ENCODE measurements at regions not wholly inside any gene's neighbourhood (a gene's known extent, or its start where the extent isn't known, plus 50 kb on each side); places are given as distances from the start of the nearest gene placed in this dataset.
"Not testable (repeated sequence)": the region's sequence is repeated elsewhere in the genome, so short reads cannot be mapped to it uniquely, and the experiment has no call there.

DNA sequence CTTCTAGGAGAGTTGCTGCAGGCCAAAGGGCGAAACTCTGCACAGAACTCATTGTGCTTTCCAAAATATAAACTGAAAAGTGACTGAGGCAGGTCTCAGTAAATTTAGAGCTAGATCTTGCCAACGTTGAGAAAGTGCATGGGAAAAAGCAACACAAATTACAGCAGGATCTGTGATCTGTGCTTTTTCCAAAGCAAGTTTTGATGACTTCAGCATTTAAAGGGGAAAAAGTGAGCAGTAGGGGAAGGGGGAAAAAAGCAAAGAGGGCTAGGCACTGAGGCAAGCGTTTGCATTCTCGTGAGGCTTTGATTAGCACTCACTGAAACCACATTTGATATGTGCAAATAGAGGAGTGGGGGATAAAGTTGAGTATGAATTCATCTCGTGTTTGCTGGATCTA is 351.5 kb upstream of the NPAP1 start:
- DNase-seq, result not testable (repeated sequence)

DNA sequence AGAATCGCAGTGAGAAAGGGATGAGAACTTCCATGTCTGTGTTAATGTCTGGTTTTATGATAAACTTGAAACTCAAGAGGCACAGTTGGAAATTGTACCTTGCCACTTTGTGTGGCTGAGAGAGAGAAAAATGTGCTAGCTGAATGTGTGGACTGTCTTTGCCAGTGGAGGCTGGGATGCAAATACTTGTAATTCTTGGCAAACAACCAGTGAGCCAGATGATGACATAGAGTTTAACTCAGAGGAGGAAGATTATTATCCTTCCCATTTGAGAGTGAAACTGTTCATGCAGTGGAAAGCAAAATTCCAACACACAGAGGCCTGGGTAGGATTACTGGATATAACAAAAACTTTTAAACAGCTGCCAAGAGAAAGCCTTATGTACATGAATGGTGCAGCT is 349.1 kb upstream of the NPAP1 start:
- DNase-seq, result not testable (repeated sequence)

DNA sequence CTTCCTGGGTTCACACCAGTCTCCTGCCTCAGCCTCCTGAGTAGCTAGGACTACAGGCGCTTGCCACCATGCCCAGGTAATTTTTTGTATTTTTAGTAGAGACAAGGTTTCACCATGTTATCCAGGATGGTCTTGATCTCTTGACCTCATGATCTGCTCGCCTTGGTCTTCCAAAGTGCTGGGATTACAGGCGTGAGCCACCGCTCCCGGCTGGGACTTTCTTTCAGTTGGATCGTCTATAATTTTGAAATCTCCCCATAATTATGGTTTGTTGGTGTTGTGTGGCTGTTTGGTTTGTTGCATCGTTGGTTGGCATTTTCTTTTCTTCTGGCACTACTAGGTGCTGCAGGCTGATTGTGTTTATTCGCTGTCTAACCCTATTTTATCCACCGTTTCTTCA is 343.6 kb upstream of the NPAP1 start:
- DNase-seq, result not testable (repeated sequence)

DNA sequence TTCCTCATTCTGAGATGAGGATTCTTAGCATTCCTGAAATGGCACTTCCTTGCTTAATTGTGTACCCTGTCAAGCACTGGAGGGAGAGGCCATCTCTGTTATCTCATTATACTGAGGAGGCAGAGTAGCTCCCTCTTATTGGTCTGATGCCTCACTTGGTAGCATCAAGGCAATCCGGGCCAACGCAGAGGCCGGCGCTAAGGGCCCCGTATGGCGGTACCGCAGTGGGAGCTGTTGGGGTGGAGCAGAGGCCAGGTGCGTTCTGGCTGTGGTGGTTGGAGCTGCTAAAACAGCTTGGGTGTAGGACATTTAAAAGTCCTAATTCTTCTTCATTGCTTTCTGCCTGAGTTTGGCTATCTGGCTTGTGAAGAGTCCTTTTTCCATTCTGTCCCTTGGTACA is 333.7 kb upstream of the NPAP1 start:
- not testable (repeated sequence) for DNase-seq

- not testable (repeated sequence) for DNase-seq
Measured at GRCh38 chr15:24352777-24353176, 322.8 kb upstream of the NPAP1 start.

DNA sequence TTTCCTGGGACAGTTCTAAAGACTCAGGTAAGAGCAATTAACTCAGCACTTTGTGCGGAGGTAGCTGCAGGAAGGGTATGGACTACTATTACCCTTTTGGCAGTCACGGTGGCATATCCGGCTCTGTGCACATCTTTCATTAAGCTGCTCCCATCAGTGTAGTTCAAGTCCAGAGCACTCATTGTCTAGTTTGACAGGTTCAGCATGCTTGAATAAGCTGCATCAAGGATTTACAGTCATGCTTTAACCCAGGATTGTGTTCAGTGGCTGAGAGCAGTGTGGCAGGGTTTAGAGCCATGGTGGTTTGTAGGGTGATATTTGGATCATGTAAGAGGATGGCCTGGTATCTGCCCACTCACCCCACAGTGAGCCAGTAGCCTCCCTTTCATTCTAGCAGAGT is 294.5 kb upstream of the NPAP1 start:
- DNase-seq, result not testable (repeated sequence)

DNA sequence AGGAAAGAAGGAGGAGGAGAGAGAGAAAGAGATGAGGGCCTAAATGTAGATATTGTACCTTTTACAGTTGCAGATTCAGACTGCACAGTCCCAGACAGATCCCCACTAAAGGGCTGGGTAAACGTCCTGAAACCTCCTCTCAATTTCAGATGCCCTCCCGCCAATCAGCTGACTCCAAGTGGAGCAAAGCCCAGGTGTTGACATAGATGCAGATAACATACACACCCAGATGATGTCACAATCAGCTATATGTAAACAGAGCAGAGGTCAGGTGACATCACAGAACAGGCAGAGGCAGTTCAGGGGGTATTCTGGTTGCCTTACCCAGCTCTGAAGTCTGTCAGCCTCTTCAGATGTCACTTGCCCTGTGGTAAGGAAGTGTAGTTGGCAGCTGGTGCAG is 290.3 kb upstream of the NPAP1 start:
- DNase-seq, result not testable (repeated sequence)

DNA sequence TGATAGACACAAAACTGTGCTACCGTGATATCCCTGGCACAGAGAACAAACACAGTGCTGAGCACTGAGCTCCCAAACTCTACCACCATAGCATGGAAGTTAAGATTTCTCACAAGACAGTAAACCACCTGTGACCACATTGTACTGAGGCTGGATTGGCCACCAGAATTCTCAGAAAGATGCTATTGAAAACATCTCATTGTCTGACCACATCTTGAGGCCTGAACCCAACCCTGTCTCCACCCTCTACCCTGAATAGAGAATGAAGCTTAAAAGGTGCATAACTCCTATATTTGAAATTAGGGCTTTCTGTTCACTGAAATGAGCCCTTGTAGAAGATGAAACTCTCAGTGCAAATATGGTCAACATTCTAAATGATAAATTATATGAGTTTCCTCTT is 281.3 kb upstream of the NPAP1 start:
- DNase-seq, result no peak

GRCh38 chr15:24412649-24413048 is 262.9 kb upstream of the NPAP1 start:
- not testable (repeated sequence) for DNase-seq

DNA sequence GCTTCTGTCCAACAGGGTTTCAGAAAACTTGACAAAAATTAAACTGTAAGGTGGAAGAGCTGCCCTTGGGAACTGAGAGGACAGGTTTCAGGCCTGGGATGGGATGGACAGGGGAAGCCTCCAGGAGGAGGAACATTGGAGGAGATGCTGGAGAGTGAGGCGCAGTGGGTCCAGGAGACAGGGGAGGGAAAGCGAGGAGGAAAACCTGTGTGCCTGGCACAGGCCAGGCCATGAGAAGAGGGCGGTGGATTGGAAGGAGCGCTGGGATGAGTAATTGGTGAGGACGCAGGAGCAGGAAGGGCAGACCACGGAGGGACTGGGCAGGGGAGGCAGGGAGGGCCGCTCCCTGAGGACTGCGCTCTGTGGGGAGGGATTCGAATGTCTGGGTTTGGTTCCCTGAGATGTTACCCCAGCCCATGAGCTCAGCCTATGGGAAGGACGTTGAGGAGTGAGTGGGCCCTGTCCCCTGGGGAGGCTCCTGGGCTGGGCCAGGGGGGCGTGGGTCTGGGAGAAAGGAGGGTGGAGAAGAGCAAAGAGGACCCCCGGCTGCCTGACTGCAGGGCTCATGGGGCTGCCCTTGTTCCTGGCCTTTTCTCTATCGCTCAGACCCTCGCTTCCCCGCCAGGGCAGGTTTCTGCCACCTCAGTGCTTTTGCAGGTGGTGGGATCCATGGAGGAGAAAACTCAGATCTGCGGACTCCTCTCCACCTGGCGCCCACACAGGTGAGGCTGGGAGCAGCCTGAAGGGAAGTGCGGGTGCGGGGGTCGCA is 249.1 kb upstream of the NPAP1 start:
- DNase-seq, result not testable (repeated sequence)

DNA sequence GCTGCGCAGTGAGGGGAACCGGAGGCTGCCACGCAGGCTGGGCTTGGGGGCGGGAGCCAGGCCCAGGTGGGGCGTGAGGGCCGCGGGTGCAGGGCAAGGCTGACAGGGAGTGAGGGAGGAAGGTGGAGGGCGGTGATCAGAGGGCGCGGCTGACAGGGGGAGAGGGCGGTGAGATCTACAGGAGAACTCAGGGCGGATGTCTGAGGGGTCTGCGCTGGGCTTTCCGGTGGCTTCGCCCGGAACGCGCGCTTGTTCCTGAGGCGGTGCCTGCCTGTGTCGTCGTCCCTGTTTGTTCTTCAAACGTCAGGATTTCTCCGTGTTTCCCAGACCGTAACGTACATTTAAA is 248.5 kb upstream of the NPAP1 start:
- DNase-seq, result not testable (repeated sequence)

- DNase-seq, result not testable (repeated sequence)
Measured at GRCh38 chr15:24435075-24435820, 240.3 kb upstream of the NPAP1 start.

- DNase-seq, result not testable (repeated sequence)
Measured at GRCh38 chr15:24437270-24437669, 238.3 kb upstream of the NPAP1 start.

DNA sequence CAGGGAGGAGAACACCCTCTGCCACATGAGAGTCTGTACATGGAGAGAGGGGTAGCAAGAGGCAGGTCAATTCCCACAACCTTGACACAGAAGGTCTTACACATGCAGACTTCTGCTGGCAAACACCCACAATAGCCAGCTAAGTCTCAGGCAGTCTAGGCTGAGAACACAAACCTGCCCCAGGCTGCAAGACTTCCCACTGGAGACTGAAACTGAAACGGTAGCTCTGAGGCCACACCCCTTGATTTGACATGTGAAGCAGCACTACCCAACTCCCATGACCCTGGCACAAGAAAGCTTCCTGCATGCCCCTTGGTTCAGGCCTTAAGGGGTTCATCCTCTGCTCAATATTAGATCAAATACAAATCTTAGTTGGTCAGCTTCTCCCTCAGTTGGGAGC is 237.8 kb upstream of the NPAP1 start:
- DNase-seq, result not testable (repeated sequence)

- not testable (repeated sequence) for DNase-seq
Measured at GRCh38 chr15:24477107-24478025, 198.2 kb upstream of the NPAP1 start.

DNA sequence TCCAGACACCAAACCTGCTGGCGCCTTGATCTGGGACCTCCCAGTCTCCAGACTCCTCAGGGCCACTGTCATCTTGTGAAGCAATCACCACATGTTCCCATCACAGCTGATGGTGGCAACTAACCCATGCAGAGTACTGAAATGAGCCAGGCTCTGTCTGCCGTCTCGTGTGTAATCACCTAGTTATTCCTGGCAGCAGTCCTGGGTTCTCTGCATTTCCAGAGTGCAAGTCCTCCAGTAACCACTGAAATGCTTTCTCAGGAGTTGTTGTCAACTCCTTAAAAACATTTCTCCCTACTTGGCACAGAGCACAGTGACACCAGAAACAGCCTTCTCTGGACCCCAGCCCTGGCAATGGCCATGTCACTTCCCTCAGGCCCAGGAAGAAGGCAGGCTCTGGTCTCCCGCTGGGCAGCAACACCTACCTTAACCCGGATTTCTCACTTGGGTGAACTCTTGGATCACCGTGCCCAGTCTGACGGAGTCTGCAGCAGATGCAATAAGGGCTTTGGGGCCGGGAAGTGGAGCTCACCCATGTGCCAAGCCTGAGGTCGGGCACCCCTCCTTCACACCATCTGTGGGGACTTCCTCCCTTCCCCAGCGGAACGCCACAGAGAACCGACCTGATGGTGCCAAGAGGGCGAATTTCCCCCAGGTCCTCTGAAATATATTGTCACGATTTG is 189.5 kb upstream of the NPAP1 start:
- not testable (repeated sequence) for DNase-seq

DNA sequence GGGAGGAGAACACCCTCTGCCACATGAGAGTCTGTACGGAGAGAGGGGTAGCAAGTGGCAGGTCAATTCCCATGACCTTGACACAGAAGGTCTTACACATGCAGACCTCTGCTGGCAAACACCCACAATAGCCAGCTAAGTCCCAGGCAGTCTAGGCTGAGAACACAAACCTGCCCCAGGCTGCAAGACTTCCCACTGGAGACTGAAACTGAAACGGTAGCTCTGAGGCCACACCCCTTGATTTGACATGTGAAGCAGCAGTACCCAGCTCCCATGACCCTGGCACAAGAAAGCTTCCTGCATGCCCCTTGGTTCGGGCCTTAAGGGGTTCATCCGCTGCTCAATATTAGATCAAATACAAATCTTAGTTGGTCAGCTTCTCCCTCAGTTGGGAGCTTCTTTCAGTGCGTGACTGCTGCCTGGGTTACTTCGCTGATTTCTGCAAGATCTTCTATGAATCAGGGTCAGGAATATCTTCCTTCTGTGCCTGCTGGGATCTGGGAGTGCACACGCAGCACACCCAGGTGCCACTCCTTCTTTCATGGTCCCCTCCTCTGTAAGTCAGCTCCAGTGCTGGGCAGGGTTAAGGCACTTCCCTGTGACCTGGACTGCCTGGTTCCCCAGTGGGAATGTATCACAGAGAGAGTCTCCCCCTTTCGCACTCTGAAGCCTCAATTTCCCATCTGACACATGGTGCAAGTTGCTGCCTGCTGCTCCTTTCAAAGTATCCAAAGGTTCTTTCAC is 187.2 kb upstream of the NPAP1 start:
- DNase-seq, result not testable (repeated sequence)

DNA sequence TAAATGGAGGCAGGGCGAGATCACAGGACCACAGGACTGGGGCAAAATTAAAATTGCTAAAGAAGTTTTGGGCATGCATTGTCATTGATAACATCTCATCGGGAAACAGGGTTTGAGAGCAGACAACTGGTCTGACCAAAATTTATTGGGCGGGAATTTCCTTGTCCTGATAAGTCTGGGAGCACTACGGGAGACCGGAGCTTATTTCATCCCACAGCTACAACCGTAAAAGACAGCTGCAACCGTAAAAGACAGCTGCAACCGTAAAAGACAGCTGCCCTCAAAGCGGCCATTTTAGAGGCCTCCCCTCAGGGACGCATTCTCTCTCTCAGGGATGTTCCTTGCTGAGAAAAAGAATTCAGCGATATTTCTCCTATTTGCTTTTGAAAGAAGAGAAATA is 170.4 kb upstream of the NPAP1 start:
- not testable (repeated sequence) for DNase-seq

DNA sequence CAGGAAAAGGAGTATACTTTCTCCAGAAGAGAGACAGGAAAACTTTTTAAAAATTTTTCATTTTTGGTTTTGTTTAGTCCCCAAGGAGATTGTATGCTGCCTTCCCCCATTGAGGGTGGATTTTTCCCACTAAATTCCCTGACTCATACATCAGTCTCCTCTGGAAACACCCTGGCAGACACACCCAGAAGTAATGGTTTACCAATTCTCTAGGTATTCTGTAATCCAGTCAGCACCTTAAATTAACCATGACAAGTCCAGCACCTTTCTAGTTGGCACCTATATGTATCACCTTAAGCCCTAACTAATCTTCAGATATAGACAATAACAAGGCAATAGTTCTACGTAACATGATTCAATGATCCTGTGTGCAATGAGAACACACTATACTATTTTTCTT is 165.9 kb upstream of the NPAP1 start:
- not testable (repeated sequence) for DNase-seq

- DNase-seq, result not testable (repeated sequence)
Measured at GRCh38 chr15:24511598-24511997, 164.0 kb upstream of the NPAP1 start.

DNA sequence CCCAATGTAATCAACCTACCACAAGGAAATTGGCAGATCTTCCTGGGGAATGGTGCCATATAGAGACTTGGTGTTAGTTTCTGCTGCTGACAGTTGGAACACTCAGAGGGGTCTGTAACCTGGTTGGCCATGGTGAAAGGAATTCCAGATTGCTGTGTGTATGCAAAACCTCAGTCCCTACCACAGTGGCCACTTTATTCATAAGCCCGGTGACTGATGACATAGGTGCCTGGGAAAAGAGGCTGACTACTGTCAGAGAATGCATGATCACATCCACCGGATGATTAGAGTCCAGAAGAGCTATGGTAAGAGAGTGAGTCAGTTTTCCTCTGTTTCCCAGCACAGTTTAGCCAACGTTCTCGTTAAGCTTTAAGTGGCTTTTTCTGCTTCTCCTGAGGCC is 156.8 kb upstream of the NPAP1 start:
- not testable (repeated sequence) for DNase-seq

- not testable (repeated sequence) for DNase-seq
Measured at GRCh38 chr15:24531235-24531634, 144.3 kb upstream of the NPAP1 start.
